Prostate gland (tissue), 2 donors: ENCODE measurements at regions not wholly inside any gene's neighbourhood (a gene's known extent, or its start where the extent isn't known, plus 50 kb on each side); places are given as distances from the start of the nearest gene placed in this dataset.

Experiments used
- CTCF ChIP-seq, 4 experiments: fragments of 200-600 bp in 2 of 4; fragments of 450-650 bp in 2 of 4; sonication (generic) in 2 of 4; IDR thresholded peaks; 1 replicate in 3 of 4; 2 replicates in 1 of 4; pipeline ENCODE4 v1.5.1; 2016 to 2019; ENCODE audit warnings: antibody characterized with exemption in 4 of 4, mild to moderate bottlenecking in 2 of 4, moderate library complexity in 2 of 4
- POLR2A ChIP-seq: fragments of 450-650 bp; IDR thresholded peaks from one replicate; pipeline ENCODE4 v1.6.1; 2016; ENCODE audit warnings: antibody characterized with exemption, mild to moderate bottlenecking

DNA sequence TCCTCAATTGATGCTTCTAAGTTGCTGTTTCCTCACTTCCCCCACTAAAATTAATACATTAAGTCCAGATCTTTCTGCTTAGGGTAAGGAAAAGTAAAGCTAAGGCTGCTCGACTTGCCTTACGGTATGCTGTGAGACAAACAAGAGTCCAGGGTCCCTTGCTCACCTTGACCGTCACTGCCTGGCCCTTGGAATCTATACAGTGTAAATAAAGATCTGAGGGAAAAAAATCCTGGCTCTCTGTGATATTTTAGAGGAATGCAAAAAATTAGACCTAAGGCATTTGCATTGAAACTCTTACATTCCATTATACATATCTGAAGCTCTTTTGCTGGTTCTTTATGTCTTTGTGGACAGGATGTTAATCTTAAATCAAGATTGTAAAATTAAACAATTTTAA lies 129.6 kb upstream of the HCCS start:
- TF ChIP-seq POLR2A (no peak), CTCF (IDR thresholded peaks at IDR 0.05) (no peak)
